Glutamatergic neuron (in vitro differentiated cells): ENCODE measurements at regions not wholly inside any gene's neighbourhood (a gene's known extent, or its start where the extent isn't known, plus 50 kb on each side); places are given as distances from the start of the nearest gene placed in this dataset.

ENCODE experiments used
- DNase-seq: peaks from one replicate; pipeline ENCODE4 v3.0.0; 2022
- H3K27ac Mint-ChIP-seq: one replicate; pipeline ENCODE4 v1.8.0; 2020; ENCODE audit warnings: mild to moderate bottlenecking, mixed read lengths, inconsistent platforms; ENCODE audit not compliant: unreplicated experiment
- H3K27me3 Mint-ChIP-seq: one replicate; pipeline ENCODE4 v1.8.0; 2020; ENCODE audit warnings: mild to moderate bottlenecking, moderate library complexity, mixed read lengths, inconsistent platforms; ENCODE audit not compliant: unreplicated experiment
- H3K36me3 Mint-ChIP-seq: one replicate; pipeline ENCODE4 v1.8.0; 2020; ENCODE audit warnings: mild to moderate bottlenecking, mixed read lengths, inconsistent platforms; ENCODE audit not compliant: unreplicated experiment
- H3K4me1 Mint-ChIP-seq: one replicate; pipeline ENCODE4 v1.8.0; 2020; ENCODE audit warnings: mild to moderate bottlenecking, low read depth, mixed read lengths, inconsistent platforms; ENCODE audit not compliant: unreplicated experiment
- H3K4me3 Mint-ChIP-seq: one replicate; pipeline ENCODE4 v1.8.0; 2020; ENCODE audit warnings: mild to moderate bottlenecking, mixed read lengths, inconsistent platforms; ENCODE audit not compliant: unreplicated experiment
- H3K9me3 Mint-ChIP-seq: one replicate; pipeline ENCODE4 v1.8.0; 2020; ENCODE audit warnings: mild to moderate bottlenecking, moderate library complexity, mixed read lengths, inconsistent platforms; ENCODE audit not compliant: unreplicated experiment
- CTCF ChIP-seq: fragments of 200-600 bp; sonication (generic); IDR thresholded peaks from one replicate; pipeline ENCODE4 v1.5.0; 2021; ENCODE audit not compliant: partially characterized antibody, unreplicated experiment

GRCh38 chr12:115478505-115478904 lies 794.5 kb upstream of the TBX3 start:
- Mint-ChIP-seq H3K4me3 (no peak overlapping the region), H3K9me3 (no peaks in the 10 kb centered on the region), H3K27me3 (no peaks in the 10 kb centered on the region), H3K36me3 (no peaks in the 10 kb centered on the region), H3K4me1 (no peaks in the 10 kb centered on the region), H3K27ac (no peak overlapping the region)
- no peak for DNase-seq
- no peak for TF ChIP-seq CTCF

GRCh38 chr12:115474539-115475353 lies 790.8 kb upstream of the TBX3 start:
- no peak for DNase-seq
- no peak overlapping the region for H3K27ac Mint-ChIP-seq
- no peaks in the 10 kb centered on the region for H3K9me3 Mint-ChIP-seq
- H3K4me1 Mint-ChIP-seq: no peaks in the 10 kb centered on the region
- TF ChIP-seq CTCF: no peak
- no peak overlapping the region for H3K4me3 Mint-ChIP-seq
- H3K27me3 Mint-ChIP-seq: no peaks in the 10 kb centered on the region
- H3K36me3 Mint-ChIP-seq: no peaks in the 10 kb centered on the region

- Mint-ChIP-seq H3K36me3 (no peaks in the 10 kb centered on the region), H3K4me1 (no peaks in the 10 kb centered on the region), H3K27me3 (no peaks in the 10 kb centered on the region), H3K27ac (no peak overlapping the region), H3K4me3 (no peak overlapping the region), H3K9me3 (no peaks in the 10 kb centered on the region)
- TF ChIP-seq CTCF: no peak
- no peak for DNase-seq
Measured at GRCh38 chr12:115473257-115473956, 789.4 kb upstream of the TBX3 start.

GRCh38 chr12:115472852-115473251 lies 788.9 kb upstream of the TBX3 start:
- Mint-ChIP-seq H3K4me1 (no peaks in the 10 kb centered on the region), H3K27me3 (no peaks in the 10 kb centered on the region), H3K27ac (no peak overlapping the region), H3K4me3 (no peak overlapping the region), H3K36me3 (no peaks in the 10 kb centered on the region), H3K9me3 (no peaks in the 10 kb centered on the region)
- no peak for DNase-seq
- TF ChIP-seq CTCF: no peak

GRCh38 chr12:115470977-115471376 lies 787.0 kb upstream of the TBX3 start:
- no peak for DNase-seq
- H3K27ac Mint-ChIP-seq: no peak overlapping the region
- no peaks in the 10 kb centered on the region for H3K9me3 Mint-ChIP-seq
- no peaks in the 10 kb centered on the region for H3K4me1 Mint-ChIP-seq
- H3K36me3 Mint-ChIP-seq: no peaks in the 10 kb centered on the region
- no peak for TF ChIP-seq CTCF
- H3K4me3 Mint-ChIP-seq: no peak overlapping the region
- H3K27me3 Mint-ChIP-seq: no peaks in the 10 kb centered on the region
